AG08396 (cell line): ENCODE measurements at regions not wholly inside any gene's neighbourhood (a gene's known extent, or its start where the extent isn't known, plus 50 kb on each side); places are given as distances from the start of the nearest gene placed in this dataset.

Experiments used
- DNase-seq: peaks from one replicate; pipeline ENCODE4 v3.0.0; 2012; ENCODE audit warnings: low spot score, mixed read lengths

GRCh38 chr11:134685793-134686380, 273.8 kb upstream of the B3GAT1 start:
- DNase-seq: no peak

- DNase-seq: no peak
These were observed 272.5 kb upstream of the B3GAT1 start for GRCh38 chr11:134684576-134684975.

GRCh38 chr11:134683860-134684259, 271.8 kb upstream of the B3GAT1 start:
- DNase-seq: no peak

- DNase-seq: no peak
These were observed 270.5 kb upstream of the B3GAT1 start for GRCh38 chr11:134682577-134682976.

- no peak for DNase-seq
These were observed 267.6 kb upstream of the B3GAT1 start for GRCh38 chr11:134679592-134679991.

GRCh38 chr11:134678744-134679143, 266.7 kb upstream of the B3GAT1 start:
- DNase-seq: no peak

GRCh38 chr11:134677891-134678551, 266.0 kb upstream of the B3GAT1 start:
- DNase-seq: no peak

GRCh38 chr11:134677397-134677822, 265.4 kb upstream of the B3GAT1 start:
- no peak for DNase-seq

- no peak for DNase-seq
These were observed 264.7 kb upstream of the B3GAT1 start for GRCh38 chr11:134676516-134677287.

- DNase-seq: no peak
These were observed 263.9 kb upstream of the B3GAT1 start for GRCh38 chr11:134675983-134676382.

- DNase-seq: no peak
These were observed 262.9 kb upstream of the B3GAT1 start for GRCh38 chr11:134674974-134675373.

GRCh38 chr11:134670961-134671370, 258.9 kb upstream of the B3GAT1 start:
- DNase-seq: no peak

- no peak for DNase-seq
These were observed 258.3 kb upstream of the B3GAT1 start for GRCh38 chr11:134670247-134670782.

GRCh38 chr11:134669796-134670195, 257.8 kb upstream of the B3GAT1 start:
- no peak for DNase-seq

- DNase-seq: no peak
These were observed 256.8 kb upstream of the B3GAT1 start for GRCh38 chr11:134668796-134669195.

- DNase-seq: no peak
These were observed 256.0 kb upstream of the B3GAT1 start for GRCh38 chr11:134668076-134668475.

GRCh38 chr11:134667505-134667904, 255.5 kb upstream of the B3GAT1 start:
- no peak for DNase-seq

- DNase-seq: no peak
These were observed 255.1 kb upstream of the B3GAT1 start for GRCh38 chr11:134667175-134667500.

GRCh38 chr11:134666273-134667174, 254.5 kb upstream of the B3GAT1 start:
- DNase-seq: no peak

GRCh38 chr11:134665571-134666270, 253.7 kb upstream of the B3GAT1 start:
- DNase-seq: no peak

GRCh38 chr11:134665188-134665535, 253.1 kb upstream of the B3GAT1 start:
- DNase-seq: no peak
